ENCODE measurements at regions not wholly inside any gene's neighbourhood (a gene's known extent, or its start where the extent isn't known, plus 50 kb on each side); places are given as distances from the start of the nearest gene placed in this dataset.

- DNase-seq (ENCODE audit: low read depth) = no peak
- no peak for TF ChIP-seq CTCF (IDR thresholded peaks at IDR 0.05; ENCODE audit: low read length, missing control alignments)
- H3K4me3 ChIP-seq (replicated peaks; ENCODE audit: low read depth, low read length) = no peak overlapping the region
Measured at GRCh38 chrX:456146-456545, 69.4 kb upstream of the PPP2R3B start.

GRCh38 chrX:456551-457291, 70.0 kb upstream of the PPP2R3B start:
- DNase-seq (ENCODE audit: low read depth) = peak; percentile 7
- H3K4me3 ChIP-seq (replicated peaks; ENCODE audit: low read depth, low read length) = no peak overlapping the region
- TF ChIP-seq CTCF (IDR thresholded peaks at IDR 0.05; ENCODE audit: low read length, missing control alignments) = no peak

- no peak overlapping the region for H3K4me3 ChIP-seq (replicated peaks; ENCODE audit: low read depth, low read length)
- no peak for TF ChIP-seq CTCF (IDR thresholded peaks at IDR 0.05; ENCODE audit: low read length, missing control alignments)
- DNase-seq (ENCODE audit: low read depth) = no peak
Measured at GRCh38 chrX:457292-457679, 70.6 kb upstream of the PPP2R3B start.

GRCh38 chrX:458631-459061, 71.9 kb upstream of the PPP2R3B start:
- H3K4me3 ChIP-seq (replicated peaks; ENCODE audit: low read depth, low read length) = no peak overlapping the region
- no peak for DNase-seq (ENCODE audit: low read depth)
- TF ChIP-seq CTCF (IDR thresholded peaks at IDR 0.05; ENCODE audit: low read length, missing control alignments) = no peak

GRCh38 chrX:459611-460010, 72.9 kb upstream of the PPP2R3B start:
- no peak for DNase-seq (ENCODE audit: low read depth)
- no peak for TF ChIP-seq CTCF (IDR thresholded peaks at IDR 0.05; ENCODE audit: low read length, missing control alignments)
- H3K4me3 ChIP-seq (replicated peaks; ENCODE audit: low read depth, low read length) = no peak overlapping the region

- DNase-seq (ENCODE audit: low read depth) = no peak
- TF ChIP-seq CTCF (IDR thresholded peaks at IDR 0.05; ENCODE audit: low read length, missing control alignments) = no peak
- H3K4me3 ChIP-seq (replicated peaks; ENCODE audit: low read depth, low read length) = no peak overlapping the region
Measured at GRCh38 chrX:460116-460515, 73.4 kb upstream of the PPP2R3B start.
